GM04503 (cell line): ENCODE measurements at regions not wholly inside any gene's neighbourhood (a gene's known extent, or its start where the extent isn't known, plus 50 kb on each side); places are given as distances from the start of the nearest gene placed in this dataset.
"Not testable (repeated sequence)": the region's sequence is repeated elsewhere in the genome, so short reads cannot be mapped to it uniquely, and the experiment has no call there.

Experiments used
- DNase-seq: peaks from one replicate; pipeline ENCODE4 v3.0.0-alpha.2; 2012; ENCODE audit warnings: low read depth

DNA sequence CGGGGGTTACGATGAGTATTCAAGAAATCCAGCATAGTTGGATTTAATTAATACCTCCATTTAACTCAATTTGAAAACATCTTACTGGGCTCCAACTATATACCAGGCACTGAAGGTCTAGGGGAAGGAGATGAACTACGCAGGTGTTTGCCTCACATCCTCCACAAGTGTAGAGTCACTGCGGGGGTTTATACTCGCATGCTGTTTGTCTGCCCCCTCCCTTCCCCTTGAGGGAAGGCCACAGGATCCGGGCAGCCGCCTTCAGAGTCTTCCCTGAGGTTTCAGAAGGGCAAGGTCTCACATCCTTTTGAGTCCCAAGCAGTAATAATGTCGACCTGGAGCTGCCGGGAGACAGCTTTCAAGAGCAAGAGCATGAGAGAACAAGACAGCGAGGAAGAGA is 142.4 kb upstream of the GALNT2 start:
- DNase-seq, result no peak

DNA sequence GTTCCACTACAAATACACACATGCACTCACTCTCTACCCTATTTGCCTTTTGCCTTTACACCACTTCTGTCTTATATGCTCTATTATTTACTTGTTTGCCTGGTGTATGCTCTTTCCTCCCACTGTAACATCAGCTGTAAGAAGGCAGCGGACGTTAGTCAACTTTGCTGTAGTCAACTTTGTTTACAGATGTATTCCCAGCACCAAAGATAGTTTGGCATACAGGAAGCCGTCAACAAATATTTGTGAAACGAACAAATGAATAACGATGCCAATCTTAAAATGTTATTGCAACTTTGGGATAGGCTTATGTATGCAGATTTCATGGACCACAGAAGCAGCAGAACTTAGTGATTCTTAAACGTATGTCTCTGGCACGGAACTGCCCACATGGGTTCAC is 138.3 kb upstream of the GALNT2 start:
- DNase-seq, result no peak

DNA sequence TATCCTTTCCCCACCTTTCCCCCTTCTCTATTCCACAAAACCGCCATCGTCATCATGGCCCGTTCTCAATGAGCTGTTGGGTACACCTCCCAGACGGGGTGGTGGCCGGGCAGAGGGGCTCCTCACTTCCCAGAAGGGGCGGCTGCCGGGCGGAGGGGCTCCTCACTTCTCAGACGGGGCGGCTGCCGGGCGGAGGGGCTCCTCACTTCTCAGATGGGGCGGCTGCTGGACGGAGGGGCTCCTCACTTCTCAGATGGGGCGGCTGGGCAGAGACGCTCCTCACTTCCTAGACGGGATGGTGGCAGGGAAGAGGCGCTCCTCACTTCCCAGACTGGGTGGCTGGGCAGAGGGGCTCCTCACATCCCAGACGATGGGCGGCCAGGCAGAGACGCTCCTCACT is 135.3 kb upstream of the GALNT2 start:
- DNase-seq, result not testable (repeated sequence)

DNA sequence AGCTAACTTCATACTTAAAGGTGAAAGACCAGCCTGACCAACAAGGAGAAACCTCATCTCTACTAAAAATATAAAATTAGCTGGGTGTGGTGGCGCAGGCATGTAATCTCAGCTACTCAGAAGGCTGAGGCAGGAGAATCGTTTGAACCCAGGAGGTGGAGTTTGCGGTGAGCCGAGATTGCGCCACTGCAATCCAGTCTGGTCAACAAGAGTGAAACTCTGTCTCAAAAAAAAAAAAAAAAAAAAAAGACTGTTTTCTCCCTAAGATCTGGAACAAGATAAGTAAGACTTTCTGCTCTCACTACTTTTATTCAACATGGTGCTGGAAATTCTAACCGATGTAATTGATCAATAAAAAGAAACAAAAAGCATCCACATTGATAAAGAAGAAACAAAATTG is 131.9 kb upstream of the GALNT2 start:
- DNase-seq, result not testable (repeated sequence)

DNA sequence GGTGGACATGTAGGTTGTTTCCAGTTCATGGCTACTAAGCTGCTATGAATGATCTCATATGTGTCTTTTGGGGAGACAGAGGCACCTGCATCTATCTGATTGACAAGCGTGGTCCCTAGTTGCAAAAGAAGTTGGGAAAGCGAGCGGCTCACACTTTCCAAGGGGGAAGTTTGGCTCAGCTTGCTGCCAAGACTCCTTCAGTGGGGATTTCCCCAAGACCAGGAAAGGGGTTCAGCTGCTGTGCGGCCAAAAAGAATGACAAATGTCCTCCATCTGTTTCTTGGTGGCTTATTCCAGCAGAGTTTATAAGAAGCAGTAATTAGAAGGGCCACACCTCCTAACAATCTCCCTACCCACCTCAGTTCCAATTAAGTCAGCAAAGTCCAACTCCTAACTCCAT is 128.5 kb upstream of the GALNT2 start:
- no peak for DNase-seq

DNA sequence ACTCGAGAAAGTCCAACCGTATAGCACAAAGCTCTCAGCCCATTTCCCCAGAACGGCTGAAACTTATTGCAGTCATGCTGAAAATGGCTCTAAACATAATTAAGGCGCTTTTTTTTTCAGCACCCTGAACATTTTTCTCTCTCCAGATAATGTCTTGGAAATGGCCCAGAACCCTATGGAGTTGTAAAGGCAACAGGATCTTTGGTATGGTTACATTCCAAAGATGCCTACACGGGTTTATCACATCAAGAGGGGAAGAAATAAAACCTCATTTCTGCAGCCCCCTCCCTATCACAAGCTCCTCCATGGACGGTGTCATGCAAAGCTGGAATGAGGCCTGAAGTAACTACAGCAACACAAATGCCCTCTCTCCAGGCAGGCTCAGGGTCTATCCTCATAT is 126.4 kb upstream of the GALNT2 start:
- no peak for DNase-seq

DNA sequence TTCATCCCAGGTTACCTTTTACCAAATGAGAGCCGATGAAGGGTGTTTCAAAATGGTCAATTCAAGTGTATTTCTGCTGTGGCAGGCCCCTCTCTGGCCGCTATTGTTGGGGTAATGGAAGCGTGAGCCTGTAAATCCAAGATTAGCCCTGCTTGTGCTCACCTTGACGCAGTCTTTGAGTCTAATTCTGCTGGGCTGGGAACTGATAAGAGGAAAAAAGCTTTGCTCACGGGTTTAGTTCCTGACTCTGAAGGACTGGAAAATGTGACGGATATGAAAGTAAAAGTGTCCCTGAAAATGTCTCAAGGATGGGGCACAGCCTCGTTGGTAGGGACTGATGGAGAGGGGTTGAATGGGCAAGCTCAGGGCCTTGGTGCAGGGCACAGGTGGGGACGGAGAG is 125.9 kb upstream of the GALNT2 start:
- no peak for DNase-seq

DNA sequence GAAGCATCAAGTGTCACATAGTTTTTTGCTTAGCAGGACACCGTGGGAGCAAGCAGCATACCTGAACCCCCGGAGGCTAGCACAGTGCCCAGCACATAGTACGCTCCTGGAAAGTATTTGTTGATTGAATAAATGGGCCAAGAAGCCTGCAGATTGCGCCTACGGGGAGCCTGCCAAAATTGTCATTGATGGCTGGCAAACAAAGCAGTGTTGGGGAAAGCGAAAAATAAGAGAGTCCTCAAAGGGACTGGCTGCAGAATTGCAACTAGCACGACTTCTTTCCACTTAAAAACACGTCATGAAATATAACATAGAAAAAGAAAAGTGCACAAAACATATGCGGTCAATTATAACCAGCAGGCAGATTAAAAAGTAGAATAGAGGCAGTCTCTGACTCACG is 125.2 kb upstream of the GALNT2 start:
- no peak for DNase-seq

DNA sequence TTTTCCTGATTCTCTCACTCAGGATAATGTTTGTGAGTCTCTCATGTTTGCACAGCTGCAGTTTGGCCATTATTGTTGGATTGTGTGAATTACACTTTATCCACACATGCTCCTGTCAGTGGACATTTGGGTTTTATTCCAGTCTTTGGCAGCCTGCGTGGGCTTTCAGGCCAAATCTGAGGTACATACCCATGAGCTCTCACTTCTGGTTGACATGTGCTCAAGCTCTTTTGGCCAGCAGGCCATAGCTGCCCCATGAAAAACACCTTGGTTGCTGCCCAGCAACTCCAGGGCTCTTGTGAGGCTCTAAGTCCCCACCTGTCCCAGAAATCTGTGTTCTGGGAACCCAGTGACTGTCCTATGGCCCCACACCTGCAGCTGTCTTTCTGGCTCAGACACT is 124.5 kb upstream of the GALNT2 start:
- DNase-seq, result no peak

DNA sequence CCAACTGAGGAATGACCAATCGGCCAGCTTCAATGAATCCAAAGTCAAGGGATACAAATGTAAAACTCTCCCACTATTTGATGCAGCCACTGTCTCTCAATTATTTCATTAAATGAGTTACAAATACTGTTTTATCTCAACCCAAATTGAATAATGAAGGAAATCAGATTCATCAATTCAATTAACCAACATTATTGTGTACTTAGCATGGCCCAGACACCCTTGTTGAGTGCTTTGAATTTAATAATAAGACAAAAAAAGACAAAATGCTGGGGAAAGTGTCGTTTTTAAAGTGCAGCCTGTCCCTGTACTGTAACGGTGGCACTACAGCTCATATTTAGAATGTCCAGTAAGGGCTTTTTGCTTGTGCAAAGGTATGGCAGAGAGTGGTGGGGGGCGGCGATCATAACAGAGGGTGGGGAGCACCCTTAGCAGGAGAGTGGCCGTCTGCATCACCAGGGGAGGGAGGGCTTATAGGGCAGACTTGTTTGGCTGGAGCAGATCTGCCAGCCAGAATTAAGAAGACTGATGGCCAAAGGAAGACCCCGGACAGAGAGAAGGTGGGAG is 123.8 kb upstream of the GALNT2 start:
- no peak for DNase-seq

DNA sequence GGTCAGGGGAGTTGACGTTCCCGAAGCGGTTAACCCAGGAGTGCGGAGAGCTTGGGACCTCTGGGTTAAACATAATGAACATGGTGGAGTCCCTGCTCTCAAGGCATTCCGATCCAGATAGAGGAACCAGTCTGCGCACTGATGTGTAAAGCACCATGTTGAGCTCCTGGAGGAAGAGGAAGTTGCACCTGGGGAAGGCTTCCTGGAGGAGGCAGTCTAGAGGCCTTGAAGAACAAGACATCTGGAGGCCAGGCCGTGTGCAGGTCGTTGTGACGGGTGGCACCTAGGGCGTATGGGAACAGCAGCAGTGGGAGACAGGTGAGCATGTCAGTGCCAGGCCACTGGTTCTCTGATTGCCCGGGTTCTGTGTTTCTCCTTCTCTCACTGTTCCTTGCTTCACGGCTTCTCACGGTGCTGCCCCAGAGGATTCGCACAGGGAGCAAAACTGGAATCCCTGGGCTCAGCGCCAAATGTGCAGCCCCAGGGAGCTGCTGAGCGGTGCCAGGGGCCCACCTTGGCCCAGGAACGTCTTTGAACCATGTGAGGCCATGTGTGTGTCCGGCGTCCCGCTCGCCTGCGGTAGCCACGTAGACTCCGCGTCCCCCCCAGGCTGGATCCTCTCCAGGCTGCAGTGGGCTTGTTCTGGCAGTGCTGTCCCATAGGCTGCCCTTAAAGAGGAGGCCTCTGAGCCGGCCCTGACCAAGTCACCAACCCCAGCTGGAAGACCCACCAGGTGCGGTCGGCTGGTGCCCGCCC is 122.9 kb upstream of the GALNT2 start:
- DNase-seq, result no peak

DNA sequence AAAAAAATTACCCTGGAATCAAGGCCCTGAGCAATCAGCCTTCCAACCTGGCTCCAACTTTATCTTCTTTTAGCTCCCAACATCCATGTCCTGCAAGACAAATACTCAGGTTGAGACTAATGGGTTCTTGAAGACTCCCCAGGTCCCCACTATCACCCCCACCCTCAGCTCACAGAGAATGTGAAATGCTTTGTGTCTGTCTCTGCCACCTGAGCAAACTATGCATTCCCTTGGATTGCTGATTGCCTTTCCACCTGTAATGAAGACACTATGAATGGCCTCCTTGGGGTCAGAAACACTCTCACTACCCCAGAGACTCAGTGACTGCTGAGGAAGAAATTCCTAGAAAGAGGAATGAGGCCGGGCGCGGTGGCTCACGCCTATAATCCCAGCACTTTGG is 121.2 kb upstream of the GALNT2 start:
- DNase-seq, result no peak

DNA sequence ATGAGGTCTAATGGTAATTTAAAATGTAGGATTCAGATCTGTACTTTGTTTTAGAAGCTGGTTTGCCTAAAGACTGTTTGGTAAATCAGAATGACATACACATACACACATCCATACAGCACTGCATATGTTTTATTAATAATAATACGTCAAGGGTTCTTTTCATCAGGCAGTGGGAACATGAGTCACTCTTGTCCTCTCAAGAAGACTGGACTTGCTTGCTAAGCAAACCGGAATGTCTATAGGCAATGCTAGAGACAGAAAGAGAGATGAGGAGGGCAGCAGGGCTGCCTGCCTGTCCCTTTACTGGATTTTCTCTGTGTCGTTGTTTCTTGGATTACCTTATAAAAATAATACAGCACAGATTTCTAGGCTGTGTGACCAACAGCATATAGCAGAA is 119.1 kb upstream of the GALNT2 start:
- DNase-seq, result no peak

DNA sequence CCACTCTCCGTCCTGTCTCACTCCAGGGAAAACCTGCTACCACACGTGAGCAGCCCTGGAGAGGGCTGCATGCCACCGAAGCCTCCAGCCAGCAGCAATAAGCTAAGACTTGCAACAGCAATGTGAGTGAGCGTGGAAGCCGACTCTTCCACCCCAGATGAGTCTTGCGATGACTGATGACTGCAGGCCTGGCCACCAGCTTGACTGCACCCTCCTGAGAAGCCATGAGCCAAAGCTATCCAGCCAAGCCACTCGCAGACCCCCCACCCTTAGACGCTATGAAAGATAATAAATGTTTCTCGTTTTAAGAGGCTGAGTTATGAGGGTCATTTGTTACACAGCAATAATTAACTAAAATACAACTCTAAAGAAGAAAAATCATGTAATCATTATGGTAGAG is 118.6 kb upstream of the GALNT2 start:
- DNase-seq, result no peak

DNA sequence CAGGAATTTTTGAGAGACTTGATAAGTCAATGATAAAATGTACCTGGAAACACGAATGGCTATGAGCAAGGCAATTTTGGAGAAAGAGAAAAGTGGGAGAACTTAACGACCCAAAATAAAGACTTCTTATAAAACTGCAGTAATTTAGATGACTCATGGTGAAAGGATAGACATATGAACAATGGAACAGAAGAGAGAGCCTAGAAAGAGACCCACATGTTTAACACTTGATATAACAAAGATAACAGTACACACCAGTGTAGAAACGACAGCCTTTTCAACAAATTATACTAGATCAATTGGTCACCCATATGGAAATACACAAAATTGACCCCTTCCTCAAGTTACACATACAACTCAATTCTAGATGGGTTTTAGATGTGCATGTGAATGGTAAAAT is 117.5 kb upstream of the GALNT2 start:
- no peak for DNase-seq

DNA sequence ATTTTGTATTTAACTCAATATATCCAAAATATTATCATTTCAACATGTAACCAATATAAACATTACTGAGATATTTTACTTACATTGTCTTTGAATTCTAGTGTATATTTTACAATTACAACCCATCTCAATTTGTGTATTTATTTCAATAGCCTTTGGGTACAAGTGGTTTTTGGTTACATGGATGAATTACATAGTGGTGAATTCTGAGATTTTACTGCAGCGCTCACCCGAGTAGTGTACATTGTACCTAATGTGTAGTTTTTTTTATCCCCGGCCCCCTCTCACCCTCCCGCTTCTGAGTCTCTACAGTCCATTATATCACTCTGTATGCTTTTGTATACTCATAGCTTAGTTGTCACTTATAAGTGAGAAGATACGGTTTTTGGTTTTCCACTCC is 117.0 kb upstream of the GALNT2 start:
- no peak for DNase-seq

DNA sequence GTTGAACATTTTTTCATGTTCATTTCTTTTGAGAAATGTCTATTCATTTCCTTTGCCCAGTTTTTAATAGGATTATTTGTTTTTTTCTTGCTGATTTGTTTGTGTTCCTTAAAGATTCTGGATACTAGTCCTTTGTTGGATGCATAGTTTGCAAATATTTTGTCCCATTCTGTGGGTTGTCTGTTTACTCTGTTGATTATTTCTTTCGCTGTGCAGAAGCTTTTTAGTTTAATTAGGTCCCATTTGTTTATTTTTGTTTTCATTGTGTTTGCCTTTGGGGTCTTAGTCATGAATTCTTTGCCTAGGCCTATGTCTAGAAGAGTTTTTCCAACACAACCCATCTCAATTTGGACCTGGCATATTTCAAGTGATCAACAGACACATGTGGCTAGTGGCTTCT is 116.1 kb upstream of the GALNT2 start:
- DNase-seq, result no peak

DNA sequence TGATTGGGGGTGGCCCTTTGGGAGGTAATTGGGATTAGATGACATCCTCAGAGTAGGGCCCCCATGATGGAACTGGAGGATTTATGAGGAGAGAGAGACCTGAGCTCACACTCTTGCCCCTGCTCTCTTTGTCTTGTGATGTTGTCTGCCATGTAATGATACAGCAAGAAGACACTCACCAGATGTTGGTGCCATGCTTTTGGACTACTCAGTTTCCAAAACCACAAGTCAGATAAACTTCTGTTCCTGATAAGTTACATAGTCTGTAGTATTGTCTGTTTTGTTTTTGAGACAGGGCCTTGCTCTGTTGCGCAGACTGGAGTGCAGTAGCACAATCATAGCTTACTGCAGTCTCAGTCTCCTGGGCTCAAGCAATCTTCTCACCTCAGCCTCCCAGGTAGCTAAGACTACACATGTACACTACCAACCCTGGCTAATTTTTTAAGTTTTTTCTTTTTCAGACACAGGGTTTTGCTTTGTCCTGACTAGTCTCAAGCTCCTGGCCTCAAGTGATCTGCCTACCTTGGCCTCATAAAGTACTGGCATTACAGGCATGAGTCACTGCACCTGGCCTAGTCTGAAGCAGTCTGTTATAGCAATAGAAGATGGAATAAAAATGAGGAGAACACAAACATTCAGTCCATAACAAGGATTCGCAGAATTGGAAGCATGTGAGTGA is 115.0 kb upstream of the GALNT2 start:
- DNase-seq, result no peak

DNA sequence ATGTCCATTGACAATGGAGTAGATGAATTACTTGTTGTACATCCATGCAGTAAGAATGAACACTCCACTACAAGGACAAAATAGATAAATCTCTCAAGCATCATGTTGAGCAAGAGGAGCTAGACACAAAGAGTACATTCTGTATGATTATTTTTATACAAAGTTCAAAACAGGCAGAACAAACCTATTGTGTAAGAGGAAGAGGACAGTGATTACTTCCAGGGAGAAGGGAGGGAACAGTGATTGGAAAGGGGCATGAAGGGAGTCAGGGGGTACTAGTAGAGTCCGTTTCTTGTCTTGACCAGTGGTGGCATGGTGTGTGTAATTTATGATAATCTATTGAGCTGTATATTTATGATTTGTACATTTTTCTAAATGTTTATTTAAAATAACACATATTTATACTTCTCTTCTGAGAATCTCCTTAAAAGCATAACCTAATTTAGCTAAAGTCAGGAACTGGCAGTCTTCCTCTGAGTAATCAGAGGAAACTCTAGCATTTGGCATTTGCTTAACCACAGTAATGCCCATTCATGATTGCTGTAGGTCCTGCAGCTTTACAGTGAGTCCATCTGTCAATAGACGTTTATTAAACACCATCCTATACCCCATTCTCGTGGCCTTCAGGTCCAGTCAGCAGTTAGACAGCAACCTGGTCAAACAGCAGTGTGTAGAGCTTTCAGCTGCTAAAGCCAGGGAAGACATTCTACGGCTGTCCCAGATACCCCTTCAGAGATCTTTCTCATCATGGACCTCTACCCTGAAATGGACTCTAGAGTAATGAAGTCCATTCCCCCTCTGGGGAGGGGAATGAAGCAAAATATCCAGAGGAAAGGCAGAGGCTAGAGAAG is 114.1 kb upstream of the GALNT2 start:
- DNase-seq, result no peak

DNA sequence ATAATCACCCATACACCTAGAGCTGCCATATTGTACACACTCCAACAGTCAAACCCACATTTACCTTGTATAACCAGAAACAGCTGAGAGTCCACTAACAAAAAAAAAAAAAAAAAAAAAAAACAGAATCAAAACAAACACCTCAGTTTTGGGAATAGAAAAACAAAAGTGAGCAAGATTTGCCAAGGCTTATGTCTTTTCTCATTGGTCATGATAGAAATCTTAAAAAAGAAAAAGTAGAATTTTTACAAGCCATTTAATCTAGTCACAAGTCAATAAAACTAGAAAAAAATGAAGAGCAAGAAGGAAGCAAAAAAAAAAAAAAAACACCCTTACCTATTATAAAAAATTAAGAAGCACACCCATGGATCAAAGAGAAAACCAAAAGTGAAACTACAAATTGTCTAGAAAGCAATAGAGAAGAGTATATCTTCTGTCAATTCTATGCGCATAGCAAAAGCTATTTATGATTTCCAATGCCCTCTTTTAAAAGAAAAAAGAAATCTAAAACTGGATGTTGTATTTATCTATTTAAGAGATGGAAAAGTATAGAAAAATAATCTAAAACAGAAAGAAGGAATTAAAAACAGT is 113.2 kb upstream of the GALNT2 start:
- DNase-seq, result no peak

DNA sequence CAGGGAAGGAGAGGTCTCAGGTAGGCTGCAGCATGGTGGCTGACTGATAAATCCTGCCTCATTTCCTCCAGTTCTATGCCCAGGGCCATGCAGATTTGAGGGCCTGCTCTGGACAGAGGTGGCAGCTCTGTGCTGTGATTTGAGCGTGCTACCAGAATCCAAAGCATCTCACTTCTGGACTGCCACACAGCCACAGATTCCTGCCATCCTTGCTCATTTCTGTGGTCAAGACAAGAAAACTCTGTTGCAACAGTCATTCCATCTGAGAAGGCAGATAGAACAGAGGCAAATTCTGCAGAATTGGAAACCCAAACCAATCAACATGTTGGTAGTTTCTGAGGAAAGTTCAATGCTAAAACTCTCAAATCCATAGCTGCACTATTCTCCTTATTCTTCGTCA is 102.8 kb upstream of the GALNT2 start:
- DNase-seq, result no peak

DNA sequence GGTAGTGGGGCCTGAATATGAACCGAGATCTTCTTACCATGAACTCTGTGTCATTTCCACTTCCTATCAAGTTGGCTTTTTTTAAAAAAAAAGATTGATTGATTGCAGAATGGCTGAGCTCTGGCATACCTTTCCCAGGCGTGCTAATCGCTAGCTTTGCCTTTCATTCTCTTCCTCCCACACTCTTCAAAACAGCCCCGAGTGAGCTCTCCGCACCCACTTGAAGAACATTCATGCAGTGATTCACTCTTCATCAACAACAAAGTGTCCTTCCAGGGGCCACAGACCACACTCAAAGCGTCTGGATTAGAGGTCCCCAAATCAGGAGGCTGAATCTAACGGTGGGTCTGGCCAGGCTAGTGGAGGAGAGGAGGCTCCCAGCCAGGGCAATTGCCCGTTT is 96.3 kb upstream of the GALNT2 start:
- DNase-seq, result no peak
